Fibroblast of peridontal ligament (primary cell): ENCODE measurements at regions not wholly inside any gene's neighbourhood (a gene's known extent, or its start where the extent isn't known, plus 50 kb on each side); places are given as distances from the start of the nearest gene placed in this dataset.
A peak's percentile ranks its signal among the peaks of the same experiment; 100 is the strongest.
"Not testable (repeated sequence)": the region's sequence is repeated elsewhere in the genome, so short reads cannot be mapped to it uniquely, and the experiment has no call there.

Experiments used
- DNase-seq: peaks from one replicate; pipeline ENCODE4 v3.0.0-alpha.2; 2010; ENCODE audit errors: extremely low read depth

DNA sequence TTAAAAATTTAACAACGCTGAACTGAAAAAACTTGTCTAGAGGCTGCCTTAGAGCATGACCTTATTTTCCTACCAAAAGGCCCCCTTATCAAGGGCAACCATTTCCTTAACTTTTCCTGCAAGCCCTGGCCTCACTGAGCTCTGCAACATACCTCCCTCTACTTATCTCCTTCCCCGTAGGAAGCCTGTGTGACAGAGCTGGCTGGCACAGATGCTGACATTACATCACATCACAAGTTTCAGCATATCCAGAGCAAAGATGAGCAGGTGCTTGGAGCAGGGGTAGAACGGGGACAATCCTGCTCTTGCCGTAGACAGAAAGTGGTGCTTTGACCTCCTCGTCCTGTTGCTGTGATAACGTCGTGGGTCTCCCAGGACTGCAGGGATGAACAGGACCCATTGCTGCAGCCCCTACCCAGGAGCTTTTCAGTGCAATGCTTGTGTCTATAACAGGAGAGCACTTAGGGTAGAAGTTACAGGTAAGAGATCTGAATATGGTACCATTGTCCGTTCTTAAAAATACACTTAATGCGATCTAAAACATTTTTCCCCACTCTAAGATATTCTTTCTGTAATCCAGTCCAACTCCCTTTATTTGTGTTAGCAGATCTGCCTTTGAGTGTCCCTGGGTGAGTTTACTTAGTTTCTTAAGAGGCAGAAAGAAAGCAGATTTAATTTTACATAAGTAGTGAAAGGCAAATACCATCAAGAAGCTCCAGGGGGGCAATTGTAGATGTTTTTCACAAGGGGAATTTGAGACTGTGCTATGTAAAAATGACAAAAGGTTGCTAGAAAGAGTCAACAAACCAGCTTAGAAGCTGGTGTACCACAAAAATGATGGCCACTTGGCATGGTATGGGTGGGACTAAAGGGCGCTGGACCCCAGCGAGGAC lies 101.9 kb upstream of the EFNA5 start:
- no peak for DNase-seq

DNA sequence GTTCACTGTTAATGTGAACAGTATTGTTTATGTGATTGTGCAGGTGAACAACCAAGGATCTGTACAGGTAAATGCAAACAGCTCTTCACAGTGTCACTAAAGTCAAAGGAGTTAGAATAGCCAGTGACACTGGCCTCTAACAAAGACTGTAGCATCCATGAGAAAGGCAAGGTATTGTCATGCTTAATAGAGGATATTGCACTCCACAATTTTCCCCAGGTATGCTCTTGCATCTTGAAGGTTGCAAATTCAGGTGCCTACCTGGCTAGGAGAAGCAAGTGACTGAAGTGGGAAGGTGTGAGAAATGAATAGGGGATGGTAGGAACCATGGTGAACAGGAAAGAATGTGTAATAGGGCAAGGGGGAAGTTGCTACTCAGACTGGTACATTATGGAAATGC lies 101.2 kb upstream of the EFNA5 start:
- no peak for DNase-seq

DNA sequence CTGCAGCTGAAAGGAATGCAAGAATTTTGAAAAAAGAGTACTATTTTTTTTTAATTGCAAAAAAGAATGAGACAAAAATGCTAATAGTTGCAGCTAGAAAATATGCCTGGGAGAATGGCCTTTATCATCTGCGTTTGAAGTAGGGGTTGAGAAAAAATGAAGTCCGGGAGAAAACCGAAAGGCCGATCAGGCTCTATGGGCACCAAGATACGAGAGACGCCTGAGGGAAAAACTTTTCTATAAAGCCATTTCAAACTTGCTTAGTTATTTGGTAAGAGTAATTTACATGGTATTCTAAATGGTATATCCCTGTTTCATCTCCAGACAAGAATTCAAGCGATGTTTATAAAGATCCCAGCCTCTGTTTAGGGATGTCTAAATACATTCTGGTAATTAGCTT lies 99.3 kb upstream of the EFNA5 start:
- DNase-seq: no peak

DNA sequence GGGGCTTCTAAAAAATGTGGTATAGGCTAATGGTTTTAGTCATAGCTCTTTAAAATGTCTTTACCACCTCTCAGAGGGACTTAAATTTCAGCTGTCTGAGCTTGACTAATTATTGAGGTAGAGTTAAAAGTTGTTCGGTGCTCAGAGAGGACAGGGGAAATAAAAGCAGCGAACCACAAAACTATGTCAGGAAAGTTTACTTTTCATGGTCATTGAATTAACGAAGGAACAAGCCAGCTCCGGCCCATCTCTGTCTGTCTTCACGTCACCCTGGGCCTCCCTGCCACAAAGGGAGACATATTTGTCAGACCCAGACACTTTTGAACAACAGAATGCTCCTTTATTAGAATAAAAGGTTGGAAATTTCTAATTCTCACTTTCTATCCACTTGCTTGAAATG lies 98.8 kb upstream of the EFNA5 start:
- DNase-seq: no peak

DNA sequence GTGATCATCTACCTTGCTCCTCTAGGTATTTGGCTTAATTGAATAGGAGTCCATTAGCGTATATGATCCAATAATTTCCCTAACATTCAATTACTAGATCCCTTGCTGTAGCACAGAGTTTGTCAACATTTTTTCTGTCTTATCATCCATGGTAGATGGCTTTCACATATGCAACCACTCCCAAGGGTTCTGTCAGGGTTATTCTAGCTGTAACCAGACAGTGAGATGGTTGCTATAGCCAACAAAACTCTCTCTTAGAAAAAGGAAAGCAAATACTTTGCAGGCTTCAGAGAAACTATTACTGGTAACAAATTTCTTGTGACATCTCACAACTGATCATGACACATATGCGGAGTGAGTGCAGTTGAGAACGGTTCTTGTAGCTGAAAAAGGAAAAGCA lies 96.2 kb upstream of the EFNA5 start:
- DNase-seq: no peak

DNA sequence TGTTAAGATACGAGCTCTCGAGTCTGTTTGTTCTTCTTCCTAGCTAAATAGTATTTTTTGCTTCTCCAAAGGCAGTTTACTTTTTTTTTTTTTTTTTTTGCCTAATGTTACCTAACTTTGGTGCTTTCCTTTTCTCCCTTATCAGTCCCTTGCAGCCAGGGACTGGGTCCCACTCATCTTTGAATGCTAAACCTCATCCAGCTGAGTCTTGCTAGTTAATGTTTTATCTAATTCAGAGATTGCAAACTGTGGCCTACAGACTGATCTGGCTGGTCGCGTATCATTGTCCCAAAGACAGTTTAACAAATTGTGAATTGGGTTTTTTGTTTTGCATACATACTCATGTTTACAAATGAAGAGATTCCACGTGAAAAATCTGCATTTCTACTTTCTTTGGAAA lies 95.7 kb upstream of the EFNA5 start:
- DNase-seq: no peak

GRCh38 chr5:107765805-107766063 lies 95.0 kb upstream of the EFNA5 start:
- DNase-seq: no peak

DNA sequence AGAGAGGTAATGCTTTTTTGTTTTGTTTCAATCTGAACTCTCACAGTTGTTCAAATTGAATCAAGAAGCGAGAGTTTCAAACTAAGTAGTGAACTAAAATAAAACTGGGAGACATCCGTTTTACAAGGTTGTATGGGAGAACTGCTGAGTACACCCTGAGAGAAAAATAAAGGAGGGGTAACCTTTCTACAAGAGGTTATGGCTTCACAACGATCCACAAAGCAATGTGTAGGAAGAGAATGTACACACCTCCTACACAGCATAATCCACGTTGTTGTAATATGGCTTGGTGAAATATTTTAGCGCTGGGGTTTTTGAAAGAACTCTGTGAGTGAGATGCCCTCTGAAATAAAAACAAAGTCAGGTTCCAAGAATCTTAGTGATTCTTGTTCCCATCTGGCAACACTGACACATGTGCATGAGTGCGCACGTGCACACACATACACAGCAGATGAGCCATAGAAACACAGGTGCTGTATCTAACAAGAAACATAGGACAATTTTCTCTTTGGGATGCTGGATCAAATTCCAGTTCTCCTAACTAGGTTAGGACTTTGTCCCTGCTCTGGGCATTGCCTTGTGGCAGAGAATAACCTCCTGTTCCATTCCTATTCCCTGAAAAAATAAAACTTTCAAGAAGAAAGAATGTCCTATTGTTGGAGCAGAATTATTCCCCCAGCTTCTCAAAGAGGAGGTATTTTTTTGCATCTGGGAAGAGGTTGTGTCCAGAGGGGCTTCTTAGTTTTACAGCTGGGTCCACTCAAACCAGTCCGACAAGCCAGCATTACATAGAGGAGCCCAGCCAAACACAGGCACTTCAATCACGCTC lies 94.5 kb upstream of the EFNA5 start:
- DNase-seq: no peak

DNA sequence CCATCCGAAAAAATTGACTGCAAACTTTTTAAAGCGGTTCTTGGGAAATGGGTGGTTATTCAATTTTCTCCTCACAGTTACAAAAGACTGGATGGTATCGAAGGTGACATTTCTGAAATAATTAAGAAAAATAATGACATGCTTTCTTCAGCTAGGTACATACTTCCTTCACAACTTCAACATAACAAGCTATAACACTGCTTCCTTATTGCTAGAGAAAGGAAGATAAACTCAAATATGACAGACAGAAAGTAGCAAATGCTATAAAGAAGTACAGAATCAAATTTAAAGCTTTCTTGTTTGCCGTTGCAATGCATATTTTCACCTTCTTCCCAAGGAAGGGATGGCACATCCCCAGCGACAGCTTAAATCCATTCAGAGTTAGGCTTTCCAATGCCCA lies 93.5 kb upstream of the EFNA5 start:
- DNase-seq: no peak

DNA sequence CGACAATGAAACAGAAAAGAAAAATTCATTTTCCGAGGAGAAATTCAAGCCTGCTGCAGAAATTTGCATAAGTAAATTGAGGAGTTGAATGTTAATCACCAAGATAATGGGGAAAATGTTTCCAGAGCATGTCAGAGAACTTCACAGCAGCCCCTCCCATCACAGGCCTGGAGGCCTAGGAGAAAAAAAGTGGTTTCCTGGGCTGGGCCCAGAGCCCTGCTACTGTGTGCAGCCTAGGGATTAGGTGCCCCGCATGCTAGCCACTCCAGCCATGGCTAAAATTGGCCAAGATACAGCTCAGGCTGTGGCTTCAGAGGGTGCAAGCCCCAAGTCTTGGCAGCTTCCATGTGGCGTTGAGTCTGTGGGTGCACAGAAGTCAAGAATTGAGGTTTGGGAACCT lies 82.7 kb upstream of the EFNA5 start:
- DNase-seq: no peak

GRCh38 chr5:107744418-107745330 lies 73.9 kb upstream of the EFNA5 start:
- DNase-seq: no peak

DNA sequence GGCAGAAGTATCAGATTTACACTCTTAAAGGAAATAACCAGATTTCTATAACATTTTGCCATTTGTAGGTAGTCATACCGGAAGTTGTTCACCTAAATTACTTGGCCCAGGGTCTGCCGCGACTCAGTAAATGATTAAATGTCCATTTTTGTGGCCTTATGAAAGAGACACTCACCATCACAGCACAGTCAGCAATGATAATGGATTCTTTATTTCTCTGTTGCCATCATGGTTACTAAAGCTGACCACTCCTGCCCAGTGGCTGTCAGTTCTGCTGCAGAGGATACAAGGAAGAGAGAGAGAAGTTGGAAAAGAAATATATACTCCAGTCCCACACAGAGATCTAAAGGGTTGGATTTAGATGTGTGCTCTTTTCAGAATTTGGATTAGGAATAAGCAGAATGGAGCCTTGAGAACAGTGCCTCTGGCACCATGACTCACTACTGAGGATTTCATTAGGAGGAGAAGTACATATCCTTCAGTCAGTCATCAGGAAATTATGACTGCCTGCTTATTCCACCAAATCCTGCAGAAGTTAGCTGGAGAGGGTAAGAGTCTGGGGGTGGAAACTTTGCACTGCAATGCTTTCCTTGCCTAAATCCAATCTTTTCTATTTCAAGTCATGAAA lies 72.8 kb upstream of the EFNA5 start:
- DNase-seq: peak; percentile 62

- DNase-seq: no peak
These were observed 68.9 kb upstream of the EFNA5 start for GRCh38 chr5:107739661-107740060.

DNA sequence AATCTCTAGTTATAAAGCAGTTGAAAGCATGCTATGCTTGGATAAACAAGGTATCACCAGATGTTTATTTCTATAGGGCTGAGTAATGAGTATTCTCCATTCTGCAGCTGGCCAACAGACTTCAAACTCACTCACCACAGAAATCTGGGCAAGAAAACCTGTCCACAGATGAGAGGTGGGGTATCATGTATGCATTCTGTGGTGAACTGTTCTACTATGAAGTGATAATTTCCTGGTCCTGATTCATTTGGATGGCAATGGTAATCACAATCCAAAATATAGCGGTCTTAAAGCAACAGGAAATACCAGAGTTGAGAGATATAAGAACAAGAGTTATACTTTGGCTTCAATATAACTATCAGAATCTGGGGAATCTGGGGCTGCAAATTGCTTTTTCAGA lies 65.9 kb upstream of the EFNA5 start:
- DNase-seq: peak; percentile 85

- DNase-seq: not testable (repeated sequence)
These were observed 65.4 kb upstream of the EFNA5 start for GRCh38 chr5:107736089-107736488.

- no peak for DNase-seq
These were observed 64.8 kb upstream of the EFNA5 start for GRCh38 chr5:107735558-107735957.

DNA sequence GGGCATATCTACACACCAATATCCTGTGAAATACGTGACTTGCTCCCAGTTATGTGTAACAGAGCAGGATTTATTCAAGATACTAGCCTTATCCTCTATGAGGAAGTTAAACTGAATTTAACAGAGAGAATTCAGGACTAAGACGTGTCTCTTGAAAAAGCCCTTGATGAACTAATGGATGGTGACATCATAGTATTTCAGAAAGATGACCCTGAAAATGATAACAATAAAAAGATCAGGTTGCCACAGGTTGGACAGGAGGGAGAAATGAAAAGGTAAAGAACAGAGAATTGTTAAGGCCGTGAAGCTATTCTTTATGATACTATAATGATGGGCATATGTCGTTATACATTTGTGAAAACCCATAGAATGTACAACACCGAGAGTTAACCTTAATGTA lies 56.2 kb upstream of the EFNA5 start:
- DNase-seq: no peak

- DNase-seq: no peak
These were observed 53.9 kb upstream of the EFNA5 start for GRCh38 chr5:107724642-107725041.

DNA sequence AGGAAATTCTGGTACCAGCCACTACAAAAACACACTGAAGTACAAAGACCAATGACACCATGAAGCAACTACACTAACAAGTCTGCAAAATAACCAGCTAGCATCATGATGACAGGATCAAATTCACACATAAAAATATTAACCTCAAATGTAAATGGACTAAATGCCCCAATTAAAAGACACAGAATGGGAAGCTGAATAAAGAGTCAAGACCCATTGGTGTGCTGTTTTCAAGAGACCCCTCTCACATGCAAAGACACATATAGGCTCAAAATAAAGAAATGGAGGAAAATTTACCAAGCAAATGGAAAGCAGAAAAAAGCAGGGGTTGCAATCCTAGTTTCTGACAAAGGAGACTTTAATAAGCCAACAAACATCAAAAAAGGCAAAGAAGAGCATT lies 50.5 kb upstream of the EFNA5 start:
- DNase-seq: not testable (repeated sequence)
